Sigmoid colon (tissue), 4 donors: ENCODE measurements at regions not wholly inside any gene's neighbourhood (a gene's known extent, or its start where the extent isn't known, plus 50 kb on each side); places are given as distances from the start of the nearest gene placed in this dataset.

ENCODE experiments used
- CTCF ChIP-seq, 4 experiments: fragments of 450-650 bp in 3 of 4; fragments of 200-600 bp in 1 of 4; IDR thresholded peaks; one replicate each; pipeline ENCODE4 v1.5.1; 2016 to 2019; ENCODE audit warnings: antibody characterized with exemption in 4 of 4, mild to moderate bottlenecking in 3 of 4, moderate library complexity in 2 of 4
- EP300 ChIP-seq, 4 donors: sonication (generic); formaldehyde crosslinking; IDR thresholded peaks; one replicate each; pipeline ENCODE4 v1.6.1; 2017; ENCODE audit warnings: antibody characterized with exemption in 4 of 4
- POLR2AphosphoS5 ChIP-seq, 4 donors: sonication (generic); formaldehyde crosslinking; IDR thresholded peaks; one replicate each; pipeline ENCODE4 v1.6.1; 2017; ENCODE audit warnings: antibody characterized with exemption in 4 of 4

GRCh38 chr10:106268000-106268399 lies 896.5 kb downstream of the SORCS1 start:
- no peak for TF ChIP-seq CTCF (IDR thresholded peaks at IDR 0.05)
- no peak for TF ChIP-seq POLR2AphosphoS5 (IDR thresholded peaks at IDR 0.05)
- TF ChIP-seq EP300 (IDR thresholded peaks at IDR 0.05) = no peak
